Activated CD4-positive, CD25-positive, alpha-beta regulatory T cell treated with anti-CD3 and anti-CD28 coated beads, Interleukin-2, amount 50 U/mL, for 72 hours (primary cell): ENCODE measurements at regions not wholly inside any gene's neighbourhood (a gene's known extent, or its start where the extent isn't known, plus 50 kb on each side); places are given as distances from the start of the nearest gene placed in this dataset.

Experiments used
- DNase-seq: peaks from one replicate; pipeline ENCODE4 v3.0.0; 2021

DNA sequence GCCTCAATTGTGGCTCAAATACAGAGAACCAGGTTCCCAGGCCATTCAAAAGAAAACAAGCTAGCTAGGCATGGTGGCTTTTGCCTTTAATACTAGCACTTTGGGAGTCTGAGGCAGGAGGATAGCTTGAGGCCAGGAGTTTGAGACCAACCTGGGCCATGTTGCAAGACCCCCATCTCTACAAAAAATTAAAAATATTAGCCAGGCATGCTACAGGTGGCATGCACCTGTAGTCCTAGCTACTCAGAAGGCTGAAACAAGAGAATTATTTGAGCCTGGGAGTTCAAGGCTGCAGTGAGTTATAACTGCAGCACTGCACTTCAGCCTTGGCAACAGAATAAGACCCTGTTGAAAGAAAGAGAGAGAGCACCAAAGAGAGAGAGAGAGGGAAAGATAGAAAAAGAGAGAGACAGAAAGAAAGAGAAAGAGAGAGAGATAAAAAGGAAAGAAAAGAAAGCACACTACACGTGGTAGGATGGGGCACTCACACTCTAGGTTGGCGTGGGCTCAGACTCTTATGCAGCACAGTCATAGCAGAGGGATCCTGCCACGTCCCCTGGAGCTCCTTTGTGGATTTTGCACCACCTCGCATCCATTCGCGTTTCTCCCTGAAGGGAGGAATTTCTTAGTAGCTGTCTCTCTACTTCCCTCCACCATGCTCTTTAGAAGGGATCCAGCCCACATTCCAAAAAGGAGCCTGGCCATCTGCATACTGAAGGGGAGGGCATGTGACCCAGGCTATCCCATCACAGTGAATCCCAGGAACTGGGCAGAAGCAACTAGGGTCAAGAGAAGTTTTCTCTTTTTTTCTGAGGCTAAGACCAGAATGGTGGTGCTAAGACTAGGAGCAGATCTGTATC is 789.9 kb downstream of the UQCRFS1 start:
- DNase-seq, result no peak

DNA sequence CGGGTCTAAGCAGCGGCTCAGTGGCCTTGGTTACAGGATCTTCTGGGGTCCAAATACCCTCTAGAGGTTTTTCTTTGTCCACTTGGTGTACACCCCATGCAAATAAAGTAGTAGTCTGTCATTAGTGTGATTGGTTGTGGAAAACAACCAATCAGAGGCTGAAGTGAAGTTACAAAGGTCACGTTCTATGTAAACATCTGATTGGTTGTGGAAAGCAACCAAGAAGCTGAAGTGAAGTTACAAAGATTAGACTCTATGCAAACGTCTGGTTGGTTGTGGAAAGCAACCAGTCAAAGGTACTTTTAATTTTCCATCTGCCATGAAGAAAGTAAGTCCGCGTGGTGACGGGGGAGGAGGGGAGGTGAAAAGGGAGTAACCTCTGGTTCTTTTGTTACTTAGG is 790.9 kb downstream of the UQCRFS1 start:
- DNase-seq, result no peak

DNA sequence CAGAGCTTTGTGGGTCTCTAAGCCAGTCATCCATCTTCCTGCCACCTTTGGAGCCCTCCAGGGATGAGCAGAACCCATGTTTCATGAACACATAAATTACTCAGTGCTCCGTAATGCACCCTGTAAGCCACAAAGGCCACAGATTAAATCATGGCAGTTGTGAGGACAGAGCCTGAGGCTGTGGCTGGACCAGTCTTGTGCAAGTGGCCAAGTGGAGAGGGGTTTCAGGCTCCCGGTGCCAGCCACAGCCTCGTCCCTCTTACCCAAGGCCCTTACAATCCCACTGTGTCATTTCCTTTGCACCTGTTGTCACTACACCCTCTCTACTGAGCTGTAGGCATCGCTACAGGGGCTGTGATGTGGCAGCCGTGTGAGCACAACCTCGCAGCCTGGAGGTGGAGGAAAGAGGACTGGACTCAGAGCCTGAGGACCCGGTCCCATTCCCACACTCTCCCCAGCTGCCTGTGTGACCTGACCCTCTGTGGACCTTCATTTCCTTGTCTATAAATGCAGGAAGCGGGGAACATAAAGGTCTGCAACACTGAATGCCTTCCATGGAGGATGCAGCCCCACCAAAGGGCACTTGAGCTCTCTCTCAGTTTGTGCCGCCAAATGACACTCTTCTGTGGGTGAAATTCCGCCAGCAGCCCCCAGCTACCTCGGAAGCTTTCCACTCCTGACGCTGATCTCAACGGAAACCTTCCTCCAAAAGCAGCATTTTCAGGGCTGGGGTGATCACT is 792.0 kb downstream of the UQCRFS1 start:
- DNase-seq, result no peak

DNA sequence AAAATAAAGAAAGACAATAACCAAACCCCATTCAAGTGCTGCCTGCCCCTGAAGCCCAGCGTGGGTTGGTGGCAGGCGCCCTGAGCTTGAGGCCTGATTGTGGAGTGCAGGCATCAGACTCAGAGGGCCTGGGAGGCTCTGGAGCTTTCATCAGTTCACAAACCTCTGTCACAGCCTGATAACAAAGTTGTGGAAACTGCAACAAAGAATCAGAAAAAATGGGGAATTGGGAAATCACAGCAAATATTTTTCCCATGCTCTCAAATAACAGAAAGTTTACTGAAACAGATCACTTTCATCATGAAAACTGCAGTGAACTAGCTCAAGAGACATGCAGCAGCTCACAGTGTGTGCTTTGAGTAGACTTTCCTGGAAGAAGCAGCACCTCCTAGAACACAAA is 793.6 kb downstream of the UQCRFS1 start:
- no peak for DNase-seq

DNA sequence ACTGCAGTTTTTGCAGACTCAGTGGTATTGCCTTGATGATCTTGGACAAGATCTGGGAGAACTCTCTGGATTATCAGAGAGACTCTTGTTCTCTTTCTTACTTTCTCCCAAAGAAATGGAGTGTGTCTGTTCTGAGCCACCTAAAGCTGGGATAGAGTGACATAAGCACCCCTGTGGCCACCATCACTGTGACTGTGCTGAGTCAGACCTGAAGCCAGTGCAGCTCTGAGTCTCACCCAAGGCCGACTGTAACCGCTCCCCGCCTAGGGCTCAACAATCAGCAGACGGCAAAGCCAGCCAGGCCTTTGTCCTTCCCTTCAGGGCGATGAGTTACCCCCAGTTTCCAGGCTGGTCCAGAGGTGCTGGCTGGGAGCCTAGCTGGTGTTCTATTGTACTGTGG is 795.6 kb downstream of the UQCRFS1 start:
- DNase-seq, result no peak

DNA sequence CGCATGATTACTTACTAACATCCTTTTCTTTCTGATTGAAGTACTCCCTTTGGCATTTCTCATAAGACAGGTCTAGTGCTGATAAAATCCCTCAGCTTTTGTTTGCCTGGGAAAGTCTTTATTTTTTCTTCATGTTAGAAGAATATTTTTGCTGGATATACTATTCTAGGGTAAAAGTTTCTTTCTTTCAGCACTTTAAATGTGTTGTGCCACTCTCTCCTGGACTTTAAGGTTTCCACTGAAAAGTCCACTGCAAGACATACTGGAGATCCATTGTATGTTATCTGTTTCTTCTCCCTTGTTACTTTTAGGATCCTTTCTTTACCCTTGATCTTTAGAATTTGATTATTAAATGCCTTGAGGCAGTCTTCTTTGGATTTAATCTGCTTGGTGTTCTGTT is 796.7 kb downstream of the UQCRFS1 start:
- DNase-seq, result no peak

DNA sequence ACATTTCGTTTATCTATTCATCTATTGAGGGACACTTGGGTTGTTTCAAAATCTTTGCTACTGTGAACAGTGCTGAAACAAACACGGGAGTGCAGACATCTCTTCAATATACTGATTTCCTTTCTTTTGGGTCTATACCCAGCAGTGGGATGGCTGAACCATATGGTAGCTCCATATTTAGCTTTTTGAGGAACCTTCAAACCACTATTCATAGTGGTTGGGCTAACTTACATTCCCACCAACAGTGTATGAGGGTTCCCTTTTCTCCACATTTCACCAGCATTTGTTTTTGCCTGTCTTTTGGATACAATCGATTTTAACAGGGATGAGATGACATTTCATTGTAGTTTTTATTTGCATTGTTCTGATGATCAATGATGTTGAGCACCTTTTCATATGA is 798.2 kb downstream of the UQCRFS1 start:
- no peak for DNase-seq

DNA sequence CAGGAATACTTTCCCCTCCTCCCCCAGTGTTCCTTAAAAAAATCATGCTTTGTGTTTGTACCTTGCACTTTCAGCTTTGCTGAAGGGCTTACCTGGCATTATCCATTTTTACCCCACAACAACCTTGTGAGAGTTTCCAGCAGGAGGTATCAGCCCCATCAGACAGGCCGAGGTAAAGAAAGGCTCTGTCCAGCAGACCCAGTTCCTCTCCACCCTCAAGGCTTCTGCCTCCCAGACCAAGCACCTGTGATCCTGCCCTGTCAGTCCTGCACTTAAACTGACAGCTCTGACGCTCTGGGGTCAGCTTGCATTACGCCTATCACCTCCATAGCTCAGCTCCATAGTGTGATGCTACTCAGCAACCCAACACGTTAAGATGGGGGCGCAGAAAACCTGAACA is 803.1 kb downstream of the UQCRFS1 start:
- DNase-seq, result no peak

DNA sequence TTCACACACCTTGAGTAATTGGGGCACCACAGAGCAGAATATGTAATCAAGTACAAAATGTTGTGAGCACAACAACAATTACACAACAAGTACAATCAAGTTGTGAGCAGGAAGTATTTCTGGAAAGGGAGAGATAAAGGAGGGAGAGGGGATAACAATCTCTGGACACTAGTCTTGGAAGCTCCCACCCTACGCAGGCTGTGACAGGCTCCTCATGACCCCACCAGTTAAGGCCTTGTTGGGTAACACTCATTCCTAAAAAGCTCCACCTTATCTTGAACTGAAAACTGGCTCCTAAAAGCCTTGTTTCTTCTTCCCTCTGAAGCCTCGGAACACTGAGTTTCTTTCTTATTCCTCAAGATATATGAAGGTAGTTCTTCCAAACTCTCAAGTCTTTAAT is 806.0 kb downstream of the UQCRFS1 start:
- no peak for DNase-seq

DNA sequence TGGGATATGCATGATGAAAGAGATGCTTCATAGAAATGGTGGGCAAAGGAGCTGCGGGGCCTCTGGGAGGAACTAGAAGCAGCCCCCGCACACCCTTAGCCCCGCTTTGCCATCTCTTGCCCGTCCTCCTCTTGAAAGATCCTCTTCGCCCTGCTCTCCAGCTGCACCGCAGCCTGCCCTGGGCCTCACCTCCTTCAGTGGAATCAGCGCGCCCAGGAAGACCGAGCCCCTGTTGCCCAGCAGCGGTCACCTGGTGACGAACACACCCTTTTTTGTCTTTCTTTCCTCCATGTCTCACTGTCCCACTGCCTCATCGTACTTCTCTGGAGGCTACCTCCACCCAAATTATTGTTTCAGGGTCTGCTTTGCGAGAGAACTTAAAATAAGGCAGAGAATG is 807.6 kb downstream of the UQCRFS1 start:
- no peak for DNase-seq

DNA sequence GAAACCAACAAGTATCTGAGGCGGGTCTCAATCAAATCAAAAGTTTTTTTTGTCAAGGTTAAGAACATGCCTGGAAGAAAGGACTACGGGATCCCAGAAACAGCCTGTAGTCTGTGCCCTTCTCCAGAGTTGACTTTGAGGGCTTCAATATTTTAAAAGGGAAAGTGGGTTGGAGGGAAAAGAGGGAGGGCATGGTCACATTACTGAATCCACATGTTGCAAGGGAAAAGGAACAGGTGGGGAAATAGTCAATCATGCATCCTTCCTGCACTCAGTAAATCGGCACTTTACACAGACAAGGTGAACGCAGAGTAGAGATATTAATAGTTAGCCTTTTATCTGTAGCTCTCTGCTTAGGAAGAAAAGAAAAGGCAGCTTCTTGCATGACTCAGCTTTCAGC is 808.5 kb downstream of the UQCRFS1 start:
- no peak for DNase-seq

DNA sequence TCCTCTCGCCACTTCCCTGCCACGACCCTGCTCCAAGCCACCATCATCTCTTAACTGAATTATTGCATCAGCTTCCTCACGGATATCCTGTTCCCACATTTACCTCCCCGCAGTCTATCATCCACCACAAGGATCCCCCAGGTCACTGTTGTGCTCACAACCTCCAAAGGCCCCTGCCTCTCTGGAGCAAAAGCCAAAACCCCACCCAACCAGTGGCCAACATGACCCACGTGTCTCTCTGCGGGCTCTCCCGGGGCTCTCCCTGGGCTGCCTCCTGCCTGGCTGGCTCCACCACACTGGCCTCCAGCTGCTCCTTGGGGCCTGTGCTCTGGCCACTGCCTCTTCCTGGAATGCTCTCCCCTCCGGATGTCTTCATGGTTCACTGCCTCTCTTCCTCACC is 809.3 kb downstream of the UQCRFS1 start:
- no peak for DNase-seq

DNA sequence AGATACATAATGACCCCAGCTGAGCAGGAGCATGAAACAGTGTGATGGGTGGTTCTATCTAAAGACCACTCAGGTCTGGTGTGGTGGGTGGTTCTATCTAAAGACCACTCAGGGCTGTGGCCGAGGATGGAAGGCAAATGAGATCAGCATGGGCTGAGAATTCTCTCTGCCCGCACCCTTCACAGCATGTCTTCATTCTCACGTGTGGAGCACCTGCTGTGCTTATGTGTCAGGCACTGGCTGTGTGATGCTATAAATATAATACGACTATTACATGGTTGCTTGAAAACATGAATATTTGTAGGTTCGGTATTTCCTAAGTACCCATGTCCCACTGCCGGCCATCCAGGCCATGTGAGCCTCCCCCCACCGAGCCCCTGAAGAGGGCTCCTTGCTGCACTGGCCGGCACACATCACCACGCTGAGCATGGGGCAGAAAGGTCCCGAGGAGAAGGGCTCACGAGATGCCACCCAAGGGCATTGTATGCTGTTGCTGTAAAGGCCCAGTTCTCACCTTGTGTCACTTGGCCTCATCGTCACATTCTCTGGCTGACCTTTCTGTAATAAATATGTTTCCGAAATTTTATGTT is 810.2 kb downstream of the UQCRFS1 start:
- DNase-seq, result no peak

DNA sequence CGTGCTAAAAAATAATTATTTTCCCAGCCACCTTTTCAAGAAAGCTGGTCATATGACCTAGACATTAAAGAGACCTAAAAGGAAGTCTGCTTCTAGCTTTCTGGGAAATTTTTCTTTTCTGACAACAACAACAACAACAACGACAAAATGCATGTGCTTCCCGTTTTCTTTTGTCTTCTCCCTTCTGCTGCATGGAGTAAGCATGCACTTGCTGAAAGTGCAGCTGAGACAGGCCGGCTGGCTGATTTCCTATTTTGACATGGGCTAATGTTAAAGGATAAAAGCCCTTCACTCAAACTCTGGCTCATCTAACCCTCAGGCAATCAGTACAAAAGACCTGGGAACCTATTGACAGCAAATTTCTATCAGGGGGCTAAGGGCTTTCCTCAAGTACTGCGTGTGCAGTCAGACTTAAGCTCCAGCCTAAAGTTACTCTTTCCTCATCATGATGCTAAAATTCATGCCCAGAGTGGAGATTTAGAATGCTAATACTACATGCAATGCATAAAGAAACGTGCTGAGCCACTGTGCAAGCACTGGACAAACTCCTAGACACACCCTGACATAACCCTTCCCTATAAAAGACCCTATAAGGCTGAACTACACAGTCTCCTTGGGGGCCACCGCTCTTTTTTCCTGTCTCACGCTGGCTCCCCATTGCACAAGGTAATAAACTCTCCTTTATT is 811.1 kb downstream of the UQCRFS1 start:
- DNase-seq, result no peak

DNA sequence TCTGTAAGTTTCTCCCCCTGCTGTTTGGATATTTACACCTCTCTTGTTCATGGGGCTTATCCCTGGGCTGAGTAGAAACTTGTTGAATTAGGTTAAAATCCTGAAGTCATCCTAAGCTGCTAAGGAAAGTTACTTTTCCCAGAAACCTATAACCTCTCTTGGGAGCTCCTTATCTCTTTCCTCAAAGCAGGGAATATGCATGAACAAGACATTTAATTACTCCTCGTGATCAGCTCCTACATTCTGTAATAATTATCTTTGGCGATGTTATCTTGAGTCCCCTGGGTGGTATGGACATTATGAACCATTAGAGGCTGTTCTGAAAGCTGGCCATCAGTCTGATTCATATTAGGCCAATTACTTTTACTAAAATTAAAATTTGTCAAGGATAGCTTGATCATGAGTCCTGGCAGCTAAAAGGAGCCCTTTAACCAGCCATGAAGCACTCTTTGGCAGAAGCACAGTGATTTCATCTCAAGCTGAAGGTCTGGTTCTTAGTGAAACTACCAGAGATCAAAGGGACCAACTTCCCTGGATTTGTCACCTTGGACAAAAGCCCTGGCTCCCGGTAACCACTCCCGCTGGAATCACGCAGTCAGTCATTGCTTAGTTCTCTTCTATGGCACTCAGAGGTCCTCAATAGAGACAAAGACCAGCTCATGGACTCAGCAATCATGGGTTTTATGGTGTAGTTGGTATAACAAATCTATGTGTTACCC is 811.8 kb downstream of the UQCRFS1 start:
- DNase-seq, result no peak

DNA sequence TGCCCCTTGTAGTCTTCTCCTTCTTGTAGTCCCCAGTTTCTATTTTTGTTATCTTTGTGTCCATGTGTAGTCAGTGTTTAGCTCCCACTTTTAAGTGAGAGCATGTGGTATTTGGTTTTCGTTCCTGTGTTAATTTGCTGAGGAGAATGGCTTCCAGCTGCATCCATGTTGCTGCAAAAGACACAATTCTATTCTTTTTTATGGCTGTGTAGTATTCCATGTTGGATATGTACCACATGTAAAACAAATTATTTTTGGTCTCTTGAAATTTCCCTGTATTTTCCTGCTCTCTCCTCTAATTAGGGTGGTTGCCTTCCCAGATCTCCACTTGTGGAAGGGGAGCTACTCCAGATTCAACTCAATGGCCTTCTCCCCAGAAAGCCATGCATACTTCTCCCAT is 813.8 kb downstream of the UQCRFS1 start:
- no peak for DNase-seq

DNA sequence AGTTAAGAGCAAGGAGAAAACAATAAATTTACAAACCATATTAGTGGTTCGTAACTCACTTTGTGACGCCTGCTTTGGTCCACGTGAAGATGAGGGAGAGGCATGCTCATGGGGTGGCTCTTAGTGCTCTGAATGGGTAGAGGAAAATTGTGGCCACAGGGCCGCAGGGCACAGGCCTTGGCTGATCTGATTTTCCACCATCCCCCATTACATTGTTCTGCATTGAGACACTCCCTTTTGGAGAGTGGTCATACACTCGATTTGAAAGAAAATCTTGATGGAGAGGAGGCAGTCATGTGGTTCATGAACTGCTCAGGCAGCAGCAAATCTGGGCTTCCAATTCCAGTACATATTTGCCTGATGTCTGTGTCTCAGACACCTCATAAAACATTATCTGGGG is 815.2 kb downstream of the UQCRFS1 start:
- no peak for DNase-seq

DNA sequence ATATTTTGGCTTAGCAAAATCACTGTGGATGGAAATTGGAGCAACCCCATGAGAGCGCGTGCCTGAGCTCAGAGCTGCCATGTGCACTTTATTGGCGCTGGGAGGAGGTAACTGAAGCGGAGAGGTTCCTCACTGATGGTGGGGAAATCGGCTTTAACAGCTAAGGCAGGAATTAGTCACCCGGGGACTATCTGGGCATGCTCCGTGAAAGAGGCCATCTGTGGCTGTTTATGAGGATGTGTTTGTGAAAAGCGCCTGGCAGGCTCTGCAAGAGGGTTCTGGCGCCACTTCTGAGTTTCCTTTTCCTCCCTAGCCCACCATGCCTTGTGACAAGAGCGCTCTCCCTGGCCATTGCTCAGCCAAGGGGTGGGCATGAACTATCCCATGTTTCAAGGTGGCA is 815.6 kb downstream of the UQCRFS1 start:
- DNase-seq, result no peak

DNA sequence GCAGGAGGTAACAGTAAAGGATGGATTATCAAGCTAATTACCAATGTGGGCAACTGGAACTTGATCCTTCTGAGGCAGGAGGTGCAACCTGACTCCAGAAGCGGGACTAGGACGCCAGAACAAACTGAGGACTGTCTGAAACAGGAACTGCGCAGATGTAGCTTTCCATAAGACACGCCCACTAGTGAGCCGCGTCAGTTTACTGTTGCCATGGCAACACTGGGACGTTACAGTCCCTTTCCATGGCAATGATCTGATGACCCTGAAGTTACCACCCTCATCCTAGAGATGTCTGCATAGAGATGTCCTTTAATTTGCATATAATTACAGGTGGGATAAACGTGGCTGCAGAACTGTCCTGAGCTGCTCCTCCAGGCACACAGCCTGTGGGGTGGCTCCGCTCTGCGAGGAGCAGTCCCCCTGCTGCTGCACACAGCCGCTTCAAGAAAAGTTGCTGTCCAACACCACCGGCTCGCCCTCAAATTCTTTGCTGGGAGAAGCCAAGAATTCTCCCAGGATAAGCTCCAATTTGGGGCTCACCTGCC is 816.6 kb downstream of the UQCRFS1 start:
- no peak for DNase-seq

DNA sequence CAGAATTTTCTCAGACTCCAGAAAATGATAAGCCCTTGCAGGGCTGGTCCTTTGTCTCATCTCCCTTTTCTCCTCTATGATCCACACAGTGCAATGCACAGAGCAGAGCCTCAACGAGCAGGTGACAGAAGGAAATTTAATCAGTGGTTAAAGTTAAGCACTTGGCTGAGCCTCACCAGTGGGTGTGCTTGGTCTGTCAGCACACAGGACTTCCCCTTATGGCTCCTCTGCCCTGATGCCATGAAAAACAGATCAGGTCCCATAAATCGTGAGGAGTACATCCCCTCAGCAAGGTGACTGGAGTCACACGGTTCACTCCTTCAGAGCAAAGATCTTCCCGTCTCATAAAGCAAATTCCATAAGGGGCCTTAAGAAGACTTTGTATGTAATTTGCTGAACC is 818.2 kb downstream of the UQCRFS1 start:
- DNase-seq, result no peak

DNA sequence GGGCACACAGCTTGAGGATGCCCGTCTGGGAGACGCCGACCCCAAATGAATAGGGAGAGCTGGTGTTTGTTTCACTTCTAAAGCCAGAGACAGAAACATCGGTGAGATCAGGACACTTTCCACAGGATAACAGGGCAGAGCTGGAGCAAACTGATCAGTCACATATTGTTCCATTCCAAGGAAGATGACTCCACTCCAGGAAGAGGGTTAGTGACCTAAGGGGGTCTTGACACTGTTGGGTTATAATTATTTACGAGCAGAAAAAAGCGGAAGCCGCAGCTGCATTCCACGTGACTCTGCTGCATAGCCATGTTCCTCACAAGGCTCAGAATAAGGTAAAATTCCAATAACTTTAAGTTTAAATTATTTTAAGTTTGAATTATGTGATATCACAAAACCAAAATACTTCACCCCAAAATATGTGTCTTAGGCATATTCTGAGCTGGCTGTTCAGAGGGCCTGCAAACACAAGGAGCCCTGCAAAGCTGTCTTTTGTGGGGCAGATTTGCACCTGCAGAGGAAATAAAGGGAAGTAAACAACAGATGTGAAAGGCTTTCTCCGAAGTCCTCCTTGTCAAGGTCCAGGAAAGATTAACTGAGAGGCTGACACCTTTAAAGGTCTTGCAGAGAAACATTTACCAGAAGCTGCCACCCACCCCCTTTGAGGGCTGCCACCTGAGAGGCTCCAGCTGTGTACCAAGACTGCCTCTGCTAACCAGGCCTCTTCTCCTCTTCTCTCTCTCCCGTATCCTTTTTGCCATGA is 819.2 kb downstream of the UQCRFS1 start:
- no peak for DNase-seq

DNA sequence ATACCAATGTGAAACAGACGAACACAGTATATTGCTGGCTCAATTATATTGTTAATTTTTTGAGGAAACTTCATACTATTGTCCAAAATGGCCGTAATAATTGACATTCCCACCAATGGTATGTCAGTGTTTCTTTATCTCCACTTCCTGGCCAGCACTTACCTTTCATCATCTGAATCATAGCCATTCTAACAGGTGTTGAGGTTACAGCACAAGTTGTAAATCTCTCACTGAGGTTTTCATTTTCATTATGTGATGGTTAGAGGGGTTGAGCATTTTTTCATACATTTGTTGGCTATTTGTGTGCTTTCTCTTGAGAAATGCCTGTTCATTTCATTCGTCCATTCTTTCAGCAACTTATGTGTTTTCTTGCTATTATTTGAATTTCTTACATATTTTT is 824.0 kb downstream of the UQCRFS1 start:
- DNase-seq, result no peak
